WERI-Rb-1 (cell line): ENCODE measurements at regions not wholly inside any gene's neighbourhood (a gene's known extent, or its start where the extent isn't known, plus 50 kb on each side); places are given as distances from the start of the nearest gene placed in this dataset.
"Not testable (repeated sequence)": the region's sequence is repeated elsewhere in the genome, so short reads cannot be mapped to it uniquely, and the experiment has no call there.

ENCODE experiments used
- DNase-seq: peaks from one replicate; pipeline ENCODE4 v3.0.0-alpha.2; 2020
- H3K27ac ChIP-seq: fragments of 250-450 bp; sonication (Bioruptor Pico); 2 replicates; pipeline ENCODE4 v1.5.1; 2020; ENCODE audit warnings: mild to moderate bottlenecking, moderate library complexity
- H3K27me3 ChIP-seq: fragments of 250-450 bp; sonication (Bioruptor Pico); 2 replicates; pipeline ENCODE4 v1.5.1; 2021; ENCODE audit warnings: mild to moderate bottlenecking, low read depth, moderate library complexity; ENCODE audit not compliant: insufficient read depth, severe bottlenecking
- H3K36me3 ChIP-seq: fragments of 250-450 bp; sonication (Bioruptor Pico); 2 replicates; pipeline ENCODE4 v1.5.1; 2020; ENCODE audit warnings: mild to moderate bottlenecking, moderate library complexity
- H3K4me3 ChIP-seq: 2 replicates; pipeline ENCODE4 v1.5.1; 2011; ENCODE audit warnings: low read depth, mild to moderate bottlenecking, control low read depth, low read length
- H3K9me3 ChIP-seq: fragments of 250-450 bp; sonication (Bioruptor Pico); 2 replicates; pipeline ENCODE4 v1.5.1; 2021; ENCODE audit warnings: mild to moderate bottlenecking, moderate library complexity; ENCODE audit not compliant: severe bottlenecking
- TF ChIP-seq, protein P1 (sequence below): IDR thresholded peaks from 2 replicates; pipeline ENCODE4 v1.5.1; 2011; ENCODE audit warnings: low read depth, mild to moderate bottlenecking, control low read depth, inconsistent platforms, low read length

DNA sequence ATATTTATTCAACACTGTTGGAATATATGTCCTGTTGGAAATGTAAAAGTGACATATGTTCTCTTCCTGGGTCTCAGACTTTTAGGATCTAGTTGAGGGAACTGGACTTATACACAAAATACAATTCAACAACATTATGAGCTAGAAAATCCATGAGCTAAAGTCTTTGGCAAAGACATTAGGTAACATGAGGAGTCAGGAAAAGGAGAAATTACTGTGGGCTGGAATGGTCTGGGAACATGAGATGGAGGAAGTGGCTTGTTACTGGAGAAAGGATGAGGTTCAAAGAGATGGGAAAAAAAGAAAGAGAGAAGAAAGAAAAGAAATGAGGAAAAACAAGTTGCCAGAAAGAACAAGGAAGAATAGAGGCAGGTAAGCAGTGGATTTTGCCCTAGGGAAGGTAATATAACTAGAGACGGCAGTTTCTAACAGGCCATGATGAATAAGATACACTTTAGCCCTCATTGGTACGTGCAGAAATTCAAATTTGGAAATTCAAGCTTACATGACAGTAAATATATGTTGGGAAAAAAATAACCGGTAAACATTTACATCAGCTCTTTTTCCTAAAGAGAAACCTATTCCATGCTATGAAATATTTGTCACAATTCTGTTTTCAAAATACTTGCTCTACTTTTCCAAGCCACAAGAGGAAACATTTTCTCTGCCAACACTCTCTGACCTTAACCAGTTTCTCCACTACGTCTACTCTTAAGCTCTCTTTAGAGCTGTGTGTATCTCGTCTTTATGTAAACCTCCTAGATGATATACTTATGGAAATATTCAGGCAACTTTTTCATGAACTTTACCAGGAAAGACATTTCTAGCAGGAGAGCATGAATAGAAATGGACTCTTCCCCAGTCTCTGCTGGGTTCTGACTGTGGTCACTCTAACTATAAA, 268.8 kb upstream of the BTG1 start:
- TF ChIP-seq, protein P1, sequence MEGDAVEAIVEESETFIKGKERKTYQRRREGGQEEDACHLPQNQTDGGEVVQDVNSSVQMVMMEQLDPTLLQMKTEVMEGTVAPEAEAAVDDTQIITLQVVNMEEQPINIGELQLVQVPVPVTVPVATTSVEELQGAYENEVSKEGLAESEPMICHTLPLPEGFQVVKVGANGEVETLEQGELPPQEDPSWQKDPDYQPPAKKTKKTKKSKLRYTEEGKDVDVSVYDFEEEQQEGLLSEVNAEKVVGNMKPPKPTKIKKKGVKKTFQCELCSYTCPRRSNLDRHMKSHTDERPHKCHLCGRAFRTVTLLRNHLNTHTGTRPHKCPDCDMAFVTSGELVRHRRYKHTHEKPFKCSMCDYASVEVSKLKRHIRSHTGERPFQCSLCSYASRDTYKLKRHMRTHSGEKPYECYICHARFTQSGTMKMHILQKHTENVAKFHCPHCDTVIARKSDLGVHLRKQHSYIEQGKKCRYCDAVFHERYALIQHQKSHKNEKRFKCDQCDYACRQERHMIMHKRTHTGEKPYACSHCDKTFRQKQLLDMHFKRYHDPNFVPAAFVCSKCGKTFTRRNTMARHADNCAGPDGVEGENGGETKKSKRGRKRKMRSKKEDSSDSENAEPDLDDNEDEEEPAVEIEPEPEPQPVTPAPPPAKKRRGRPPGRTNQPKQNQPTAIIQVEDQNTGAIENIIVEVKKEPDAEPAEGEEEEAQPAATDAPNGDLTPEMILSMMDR, result no peak

DNA sequence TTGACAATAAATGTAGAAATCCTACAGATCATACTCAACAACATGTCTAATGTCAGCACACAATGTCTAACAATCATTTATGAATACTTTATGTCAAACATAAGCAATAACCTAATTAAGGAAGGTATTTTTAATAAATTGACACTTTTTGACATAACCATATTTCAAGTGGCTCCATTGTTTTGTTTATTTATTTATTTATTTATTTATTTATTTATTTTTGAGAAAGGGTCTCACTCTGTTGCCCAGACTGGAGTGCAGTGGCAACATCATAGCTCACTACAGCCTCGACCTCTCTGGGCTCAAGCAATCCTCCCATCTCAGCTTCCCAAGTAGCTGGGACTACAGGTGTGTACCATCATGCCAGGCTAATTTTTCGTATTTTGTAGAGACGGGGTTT, 267.6 kb upstream of the BTG1 start:
- Histone ChIP-seq H3K27me3 (no peaks in the 10 kb centered on the region), H3K36me3 (no peaks in the 10 kb centered on the region), H3K9me3 (no peaks in the 10 kb centered on the region), H3K27ac (no peak overlapping the region), H3K4me3 (no peak overlapping the region)
- DNase-seq, result no peak
- TF ChIP-seq, protein P1, result no peak

More for the DNA sequence above, 268.8 kb upstream of the BTG1 start:
- Histone ChIP-seq H3K36me3 (no peaks in the 10 kb centered on the region), H3K27me3 (no peaks in the 10 kb centered on the region), H3K9me3 (no peaks in the 10 kb centered on the region), H3K27ac (no peak overlapping the region), H3K4me3 (no peak overlapping the region)
- DNase-seq, result no peak

DNA sequence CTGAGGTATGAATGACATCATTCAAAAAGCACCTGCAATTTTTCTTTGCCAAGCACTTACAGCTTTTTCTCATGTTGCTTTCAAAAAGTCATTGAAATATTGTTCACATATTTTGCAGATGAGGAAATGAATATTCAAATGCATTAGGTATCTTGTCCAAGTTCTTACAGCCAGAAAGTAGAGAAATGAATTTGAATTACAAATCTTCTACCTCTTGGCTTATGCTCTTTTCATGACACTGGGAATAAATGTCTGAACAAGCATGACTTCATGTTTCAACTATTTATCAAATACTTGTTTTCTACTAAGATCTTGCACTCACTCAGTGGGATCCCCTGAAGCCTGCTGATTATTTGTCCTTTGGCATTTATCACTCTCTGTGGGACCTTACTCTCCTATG, 267.2 kb upstream of the BTG1 start:
- TF ChIP-seq, protein P1, result no peak
- no peaks in the 10 kb centered on the region for H3K36me3 ChIP-seq
- H3K9me3 ChIP-seq, result no peaks in the 10 kb centered on the region
- no peak overlapping the region for H3K4me3 ChIP-seq
- H3K27me3 ChIP-seq, result no peaks in the 10 kb centered on the region
- H3K27ac ChIP-seq, result no peak overlapping the region
- DNase-seq, result no peak

DNA sequence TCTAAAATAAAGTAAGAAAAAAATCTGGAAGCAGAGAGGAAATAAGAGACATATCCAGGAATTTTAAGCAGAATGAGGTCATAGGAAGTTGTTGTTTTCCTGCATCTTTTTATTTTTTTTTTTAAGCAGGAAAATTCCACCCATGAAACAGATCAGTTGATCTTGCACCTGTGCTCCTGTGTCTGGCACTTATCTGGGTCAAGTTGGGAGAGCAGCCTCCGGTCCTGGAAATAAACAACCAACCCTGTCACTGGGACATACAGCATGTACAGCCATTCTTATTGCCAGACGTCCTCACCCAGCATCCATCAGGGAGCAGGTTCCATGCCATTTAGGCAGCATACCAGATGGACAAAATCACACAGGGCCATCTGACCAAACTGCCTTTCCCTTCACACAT, 266.0 kb upstream of the BTG1 start:
- no peak for DNase-seq
- Histone ChIP-seq H3K9me3 (no peaks in the 10 kb centered on the region), H3K36me3 (no peaks in the 10 kb centered on the region), H3K4me3 (no peak overlapping the region), H3K27me3 (no peaks in the 10 kb centered on the region), H3K27ac (no peak overlapping the region)
- TF ChIP-seq, protein P1, result no peak

DNA sequence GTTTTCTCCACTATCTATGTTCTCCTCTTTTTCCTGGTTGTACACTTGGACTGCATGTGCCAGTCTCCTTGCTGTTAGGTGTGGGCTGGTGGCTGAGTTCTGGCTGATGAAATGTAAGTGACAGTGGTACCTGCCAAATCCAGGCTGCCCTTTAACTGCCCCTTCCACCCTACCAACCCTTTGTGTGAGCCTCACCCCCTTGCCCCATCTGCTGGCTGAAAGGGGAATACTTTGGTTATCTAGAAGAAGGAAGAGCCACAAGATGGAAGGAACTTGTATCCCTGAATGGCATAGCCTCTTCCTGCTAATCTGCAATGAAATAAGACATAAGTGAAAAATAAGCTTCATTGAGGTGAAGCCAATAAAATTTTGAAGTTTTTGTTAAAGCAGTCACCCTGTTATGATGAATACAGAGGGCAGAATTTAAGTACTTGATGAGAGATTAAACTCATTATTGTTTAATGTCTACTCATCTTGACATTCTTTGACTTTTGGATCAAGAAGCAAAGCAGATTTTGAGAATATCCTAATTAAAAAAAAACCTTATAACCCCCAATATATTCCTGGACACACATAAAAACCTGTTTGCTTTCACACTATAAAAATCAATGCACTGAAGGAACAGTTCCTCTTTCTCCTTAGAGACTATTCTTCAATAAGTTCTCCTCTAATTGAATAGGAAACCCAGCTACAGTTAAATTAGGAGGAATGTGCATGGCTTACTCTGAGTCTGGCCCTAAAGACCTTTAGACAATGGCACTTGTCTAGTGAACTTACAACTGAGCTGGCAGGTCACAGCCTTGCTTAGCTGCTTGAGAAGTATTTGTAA, 262.6 kb upstream of the BTG1 start:
- no peaks in the 10 kb centered on the region for H3K36me3 ChIP-seq

DNA sequence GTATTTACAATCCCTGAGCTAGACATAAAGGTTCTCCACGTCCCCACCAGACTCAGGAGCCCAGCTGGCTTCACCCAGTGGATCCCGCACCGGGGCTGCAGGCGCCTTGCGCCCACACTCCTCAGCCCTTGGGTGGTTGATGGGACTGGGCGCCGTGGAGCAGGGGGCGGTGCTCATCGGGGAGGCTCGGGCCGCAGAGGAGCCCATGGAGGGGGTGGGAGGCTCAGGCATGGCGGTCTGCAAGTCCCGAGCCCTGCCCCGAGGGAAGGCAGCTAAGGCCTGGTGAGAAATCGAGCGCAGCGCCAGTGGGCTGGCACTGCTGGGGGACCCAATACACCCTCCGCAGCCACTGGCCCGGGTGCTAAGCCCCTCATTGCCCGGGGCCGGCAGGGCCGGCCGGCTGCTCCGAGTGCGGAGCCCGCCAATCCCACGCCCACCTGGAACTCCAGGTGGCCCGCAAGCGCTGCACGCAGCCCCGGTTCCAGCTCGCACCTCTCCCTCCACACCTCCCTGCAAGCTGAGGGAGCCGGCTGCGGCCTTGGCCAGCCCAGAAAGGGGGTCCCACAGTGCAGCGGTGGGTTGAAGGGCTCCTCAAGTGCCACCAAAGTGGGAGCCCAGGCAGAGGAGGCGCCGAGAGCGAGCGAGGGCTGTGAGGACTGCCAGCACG, 260.9 kb upstream of the BTG1 start:
- DNase-seq, H3K27ac ChIP-seq, H3K9me3 ChIP-seq, H3K36me3 ChIP-seq, H3K4me3 ChIP-seq, H3K27me3 ChIP-seq: not testable (repeated sequence)

More for the DNA sequence above, 262.6 kb upstream of the BTG1 start:
- TF ChIP-seq, protein P1, result peak; percentile 66
- no peak overlapping the region for H3K4me3 ChIP-seq
- H3K27ac ChIP-seq, result no peak overlapping the region
- H3K9me3 ChIP-seq, result no peaks in the 10 kb centered on the region
- peak; percentile 67 for DNase-seq
- H3K27me3 ChIP-seq, result no peaks in the 10 kb centered on the region

DNA sequence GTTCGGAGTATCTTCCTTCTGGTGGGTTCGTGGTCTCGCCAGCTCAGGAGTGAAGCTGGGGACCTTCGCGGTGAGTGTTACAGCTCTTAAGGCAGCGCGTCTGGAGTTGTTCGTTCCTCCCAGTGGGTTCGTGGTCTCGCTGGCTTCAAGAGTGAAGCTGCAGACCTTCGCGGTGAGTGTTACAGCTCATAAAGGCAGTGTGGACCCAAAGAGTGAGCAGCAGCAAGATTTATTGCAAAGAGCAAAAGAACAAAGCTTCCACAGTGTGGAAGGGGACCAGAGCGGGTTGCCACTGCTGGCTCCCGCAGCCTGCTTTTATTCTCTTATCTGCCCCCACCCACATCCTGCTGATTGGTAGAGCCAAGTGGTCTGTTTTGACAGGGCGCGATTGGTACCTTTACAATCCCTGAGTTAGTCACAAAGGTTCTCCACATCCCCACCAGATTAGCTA, 260.2 kb upstream of the BTG1 start:
- not testable (repeated sequence) for H3K27ac ChIP-seq, H3K27me3 ChIP-seq, H3K4me3 ChIP-seq, H3K9me3 ChIP-seq, DNase-seq, H3K36me3 ChIP-seq
